ENCODE measurements at regions not wholly inside any gene's neighbourhood (a gene's known extent, or its start where the extent isn't known, plus 50 kb on each side); places are given as distances from the start of the nearest gene placed in this dataset.
"Not testable (repeated sequence)": the region's sequence is repeated elsewhere in the genome, so short reads cannot be mapped to it uniquely, and the experiment has no call there.

- no peak for DNase-seq
Measured at GRCh38 chr21:28391938-28392849, 600.5 kb downstream of the LTN1 start.

DNA sequence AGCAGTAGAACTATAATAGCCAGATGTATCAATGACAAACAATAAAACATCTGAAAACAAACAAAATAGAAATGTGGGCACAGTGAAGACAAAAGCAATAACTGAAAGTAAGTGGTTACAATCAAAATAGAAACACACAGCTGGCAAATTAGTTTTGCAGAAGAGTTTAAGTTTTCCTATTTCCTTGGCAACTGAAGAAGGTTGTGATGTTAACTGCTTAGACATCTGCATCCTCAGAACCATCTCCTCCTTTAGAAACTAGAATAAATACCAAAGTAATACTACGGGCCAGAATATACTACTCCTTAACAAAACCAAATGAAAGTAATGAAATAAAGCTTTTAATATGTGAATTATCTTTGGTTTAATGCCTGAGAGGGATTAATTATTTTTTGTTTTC is 605.5 kb downstream of the LTN1 start:
- no peak for DNase-seq

GRCh38 chr21:28385845-28386244 is 606.8 kb downstream of the LTN1 start:
- no peak for DNase-seq

GRCh38 chr21:28381000-28381745 is 611.5 kb downstream of the LTN1 start:
- not testable (repeated sequence) for DNase-seq

GRCh38 chr21:28380241-28380640 is 612.4 kb downstream of the LTN1 start:
- DNase-seq: no peak

- no peak for DNase-seq
Measured at GRCh38 chr21:28378026-28378425, 614.7 kb downstream of the LTN1 start.

DNA sequence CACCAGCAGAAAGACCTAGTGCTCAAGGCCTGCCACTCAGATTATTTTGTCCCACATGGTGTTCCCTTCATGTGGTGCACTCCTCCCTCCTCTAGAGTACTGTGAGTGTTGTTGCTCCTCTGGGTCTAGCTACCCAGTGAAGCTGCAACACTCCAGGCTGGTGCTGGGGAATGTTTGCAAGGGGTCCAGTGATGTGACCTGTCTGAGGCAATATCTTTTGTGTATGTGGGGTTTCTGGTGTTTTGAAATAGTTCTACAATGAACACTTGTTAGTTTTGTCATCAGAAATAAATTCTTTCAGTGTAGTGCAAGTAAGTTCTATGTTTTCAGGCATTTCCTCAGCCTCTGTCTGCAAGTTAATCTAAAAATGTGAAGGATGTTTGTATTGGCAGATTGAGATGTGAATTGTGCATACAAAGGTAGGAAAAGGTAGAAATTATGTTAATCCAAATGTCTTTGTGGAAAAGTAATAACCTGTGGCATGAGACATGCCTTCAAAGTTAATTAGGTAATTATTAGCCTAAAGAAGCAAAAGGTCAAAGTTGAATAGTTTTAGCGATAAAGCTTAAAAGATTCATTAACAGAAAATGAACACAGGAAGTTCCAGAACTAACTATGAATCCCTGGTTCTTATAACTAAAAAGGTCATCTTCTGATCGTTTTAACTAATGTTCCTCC is 616.8 kb downstream of the LTN1 start:
- DNase-seq: no peak

DNA sequence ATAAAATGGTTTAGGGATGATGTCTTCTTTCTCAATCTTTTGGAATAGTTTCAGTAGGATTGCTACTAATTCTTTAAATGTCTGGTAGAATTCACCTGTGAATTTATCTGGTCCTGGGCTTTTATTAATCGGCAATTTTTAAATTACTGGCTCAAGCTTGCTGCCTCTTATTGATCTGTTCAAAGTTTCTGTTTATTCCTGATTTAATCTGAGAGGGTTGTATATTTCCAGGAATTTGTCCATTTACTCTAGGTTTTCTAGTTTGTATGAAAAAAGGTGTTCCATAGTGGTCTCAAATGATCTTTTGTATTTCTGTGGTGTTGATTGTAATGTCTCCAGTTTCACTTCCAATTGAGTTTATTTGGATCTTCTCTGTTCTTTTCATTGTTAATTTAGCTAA is 617.8 kb downstream of the LTN1 start:
- DNase-seq: no peak

GRCh38 chr21:28371713-28372112 is 621.0 kb downstream of the LTN1 start:
- no peak for DNase-seq

- no peak for DNase-seq
Measured at GRCh38 chr21:28359300-28359699, 633.4 kb downstream of the LTN1 start.

DNA sequence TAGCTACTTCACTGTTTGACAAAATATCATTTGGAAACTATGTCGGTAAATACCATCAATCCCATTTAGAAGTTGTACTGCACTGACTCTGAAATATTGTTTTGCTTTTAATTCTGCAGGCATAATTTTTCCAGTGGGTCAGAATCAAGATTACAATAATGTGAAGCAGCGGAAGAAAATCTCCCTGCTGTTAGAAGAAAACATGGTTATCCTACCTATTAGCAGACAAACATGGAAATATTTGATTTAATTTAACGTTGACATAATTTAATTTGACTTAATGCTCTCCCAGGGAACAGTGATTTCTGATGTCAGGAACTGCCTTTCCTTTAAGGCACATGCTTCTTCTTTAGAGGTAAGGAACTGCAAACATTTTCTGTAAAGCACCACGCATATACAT is 634.0 kb downstream of the LTN1 start:
- DNase-seq: no peak

GRCh38 chr21:28358170-28358569 is 634.5 kb downstream of the LTN1 start:
- no peak for DNase-seq

- DNase-seq: no peak
Measured at GRCh38 chr21:28357743-28358142, 634.9 kb downstream of the LTN1 start.

DNA sequence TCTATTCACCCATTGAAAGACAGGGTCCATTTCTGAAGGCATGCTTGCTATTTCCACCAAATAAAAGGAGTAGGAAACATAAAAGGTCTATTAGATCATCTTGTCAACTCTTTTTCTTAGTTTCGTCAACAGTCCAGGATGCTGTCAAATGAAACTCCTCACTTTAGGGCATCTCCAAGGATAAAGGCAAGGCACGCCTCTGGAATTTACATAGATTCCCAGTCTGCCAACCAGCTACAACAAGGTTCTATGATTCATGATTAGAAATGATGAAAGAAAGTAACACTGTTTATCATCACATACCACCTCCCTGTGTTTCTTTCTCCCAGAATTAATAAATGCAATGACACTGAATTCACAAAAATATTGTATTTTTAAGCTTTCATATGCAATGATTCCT is 636.3 kb downstream of the LTN1 start:
- DNase-seq: no peak

GRCh38 chr21:28345934-28346333 is 646.7 kb downstream of the LTN1 start:
- no peak for DNase-seq

- DNase-seq: no peak
Measured at GRCh38 chr21:28344985-28345384, 647.7 kb downstream of the LTN1 start.

DNA sequence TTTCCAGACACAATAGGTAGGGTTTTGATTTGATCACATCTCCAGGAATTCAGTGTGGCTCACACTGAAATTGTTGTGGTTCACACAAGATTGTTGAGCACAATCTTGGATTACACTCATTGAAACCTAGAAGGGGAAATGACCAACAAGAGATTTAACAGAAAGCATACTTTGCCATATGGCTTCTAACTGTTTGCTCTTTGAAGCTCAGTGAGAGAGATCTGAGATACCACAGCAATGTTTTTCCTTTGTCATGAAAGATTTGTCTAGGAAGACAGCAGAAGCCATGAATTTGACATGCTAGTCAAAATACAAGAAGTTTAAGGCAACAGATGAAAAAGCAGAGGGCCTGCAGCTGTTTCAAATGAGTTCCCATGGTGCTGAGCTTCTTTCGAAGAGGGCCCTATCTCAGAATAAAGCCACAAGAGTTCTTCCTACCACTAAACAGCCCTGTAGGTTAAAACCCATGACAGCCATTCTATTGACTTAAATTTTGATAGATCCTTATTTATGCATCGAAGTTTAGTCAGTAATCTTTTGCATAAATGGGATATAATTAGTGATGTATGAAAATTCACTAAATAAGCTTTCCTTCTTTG is 650.4 kb downstream of the LTN1 start:
- no peak for DNase-seq

- DNase-seq: no peak
Measured at GRCh38 chr21:28339403-28339802, 653.3 kb downstream of the LTN1 start.

GRCh38 chr21:28338701-28339305 is 653.9 kb downstream of the LTN1 start:
- no peak for DNase-seq

DNA sequence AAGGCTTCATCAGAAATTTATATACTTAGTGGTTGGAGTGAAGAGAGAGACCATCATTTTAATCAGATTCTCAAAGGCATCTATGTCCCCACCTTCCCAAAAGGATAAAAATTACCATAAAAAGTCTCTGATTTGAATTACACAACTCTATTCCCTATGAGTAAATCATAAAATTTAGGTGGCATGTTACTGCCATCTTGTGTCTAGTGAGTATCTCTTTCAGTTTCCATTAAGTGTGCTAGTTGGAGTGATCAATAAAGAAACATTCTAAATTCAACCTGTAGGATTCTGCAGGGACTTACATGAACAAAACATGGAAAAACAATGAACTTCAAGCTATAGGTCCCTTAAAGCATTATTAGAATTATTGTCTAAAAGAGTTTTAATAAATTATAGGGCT is 655.4 kb downstream of the LTN1 start:
- DNase-seq: no peak

DNA sequence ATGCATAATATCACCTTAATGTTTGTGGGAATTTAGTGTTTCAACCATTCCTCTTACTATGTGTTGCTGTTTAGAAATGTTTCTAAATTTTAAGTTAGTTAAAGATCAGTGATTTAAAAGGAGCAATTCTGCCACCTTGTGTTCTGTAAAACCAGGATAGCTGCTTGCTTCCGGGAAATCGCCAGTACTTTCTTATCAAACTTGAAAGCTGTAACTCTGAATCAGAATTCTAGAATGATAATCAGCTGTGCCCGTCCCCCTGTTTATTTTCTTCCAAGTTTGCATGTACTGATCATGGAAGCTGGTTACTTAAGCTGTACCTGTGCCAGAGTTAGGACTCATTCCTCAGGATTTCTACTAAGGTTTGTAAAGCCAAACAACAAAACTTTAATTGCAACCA is 656.4 kb downstream of the LTN1 start:
- no peak for DNase-seq

GRCh38 chr21:28334407-28334806 is 658.3 kb downstream of the LTN1 start:
- no peak for DNase-seq

- no peak for DNase-seq
Measured at GRCh38 chr21:28333578-28334075, 659.0 kb downstream of the LTN1 start.
